Spleen (tissue), 7 donors: ENCODE measurements at regions not wholly inside any gene's neighbourhood (a gene's known extent, or its start where the extent isn't known, plus 50 kb on each side); places are given as distances from the start of the nearest gene placed in this dataset.

Experiments used
- CTCF ChIP-seq, 11 experiments: fragments of 200-600 bp in 7 of 11; fragments of 450-650 bp in 4 of 11; sonication (generic) in 4 of 11; IDR thresholded peaks in 8 of 11; conservative IDR thresholded peaks in 3 of 11; 1 replicate in 7 of 11; 2 replicates in 4 of 11; pipeline versions ENCODE4 v1.4.0 to v1.8.0; 2016 to 2021; ENCODE audit warnings: antibody characterized with exemption in 11 of 11, inconsistent platforms in 4 of 11, mild to moderate bottlenecking in 1 of 11
- POLR2A ChIP-seq, 3 donors: fragments of 450-650 bp; IDR thresholded peaks; one replicate each; pipeline ENCODE4 v1.5.1; 2017; ENCODE audit warnings: antibody characterized with exemption in 3 of 3, mild to moderate bottlenecking in 1 of 3
- POLR2AphosphoS5 ChIP-seq, 3 donors: sonication (generic); formaldehyde crosslinking; IDR thresholded peaks; one replicate each; pipeline ENCODE4 v1.5.1; 2017; ENCODE audit warnings: antibody characterized with exemption in 3 of 3
- donor health status: DM: no; HTN: no; CAD: no; lungs with moderate emphysema.
- donor health status: DM: no; HTN: no; CAD: no.
- donor health status: DM: no; HTN: no; CAD: no.

GRCh38 chr18:57930476-57930875 lies 113.5 kb upstream of the NEDD4L start:
- TF ChIP-seq POLR2AphosphoS5 (IDR thresholded peaks at IDR 0.05) (no peak), CTCF (IDR thresholded peaks at IDR 0.05 in 8 of 11, conservative IDR thresholded peaks at IDR 0.05 in 3 of 11) (no peak), POLR2A (IDR thresholded peaks at IDR 0.05) (no peak)
